ENCODE measurements at regions not wholly inside any gene's neighbourhood (a gene's known extent, or its start where the extent isn't known, plus 50 kb on each side); places are given as distances from the start of the nearest gene placed in this dataset.

- no peak for DNase-seq (ENCODE audit: low read depth, low spot score)
Observed at GRCh38 chr16:89042711-89043551, 50.7 kb upstream of the ACSF3 start.

GRCh38 chr16:89043636-89044417, 49.8 kb upstream of the ACSF3 start:
- H3K4me3 ChIP-seq (ENCODE audit: low read length), result no peak overlapping the region
- no peak for DNase-seq (ENCODE audit: low read depth, low spot score)

More at GRCh38 chr16:89042711-89043551, 50.7 kb upstream of the ACSF3 start:
- no peak overlapping the region for H3K4me3 ChIP-seq (ENCODE audit: low read length)

All from Jurkat, Clone E6-1 (cell line).